HG03460 (cell line): ENCODE measurements at regions not wholly inside any gene's neighbourhood (a gene's known extent, or its start where the extent isn't known, plus 50 kb on each side); places are given as distances from the start of the nearest gene placed in this dataset.
"Not testable (repeated sequence)": the region's sequence is repeated elsewhere in the genome, so short reads cannot be mapped to it uniquely, and the experiment has no call there.

Experiments
- ATAC-seq: cut with Tn5 transposase; IDR thresholded peaks from one replicate; pipeline ENCODE4 v1.9.1; 2021; ENCODE audit not compliant: unreplicated experiment

DNA sequence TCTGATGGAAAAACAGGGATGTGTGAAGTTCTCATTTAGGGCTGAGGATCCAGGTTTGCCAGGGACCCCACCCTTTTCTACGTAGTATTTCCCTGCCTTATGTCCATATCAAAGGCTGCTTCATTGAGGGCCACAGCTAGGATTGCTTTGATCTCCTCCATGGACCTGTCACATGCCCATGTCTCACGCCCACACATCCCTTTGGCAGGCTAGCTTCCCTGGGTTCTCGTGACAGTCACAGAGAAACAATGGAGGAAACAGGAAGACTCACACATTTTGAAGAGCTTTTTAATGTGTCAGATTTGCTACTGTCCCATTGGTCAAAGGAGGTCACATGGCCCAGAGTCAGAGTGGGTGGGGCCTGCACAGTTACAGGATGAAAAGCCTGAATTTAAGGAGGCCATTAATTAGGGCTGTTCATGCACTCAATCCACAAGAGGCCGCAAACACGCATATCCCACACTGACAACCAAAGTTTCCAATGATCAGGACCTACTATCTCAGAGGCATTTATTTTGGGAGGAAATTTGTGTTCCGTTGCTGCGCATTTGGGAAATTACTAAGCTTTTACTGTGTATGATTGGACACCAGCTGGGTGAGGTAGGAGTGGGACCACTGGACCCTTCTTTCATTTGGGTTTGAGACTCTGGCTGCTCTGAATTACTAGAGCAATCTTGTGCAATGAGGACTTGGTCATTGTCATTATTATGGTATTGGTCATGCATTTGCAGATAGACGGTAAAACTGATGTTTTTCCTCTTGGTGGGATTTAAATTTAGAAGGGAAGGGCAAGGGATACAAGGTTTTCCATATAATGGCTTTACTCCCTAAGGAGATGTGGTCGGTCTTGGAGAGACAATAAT, 266.2 kb downstream of the KTN1 start:
- no peak for ATAC-seq

DNA sequence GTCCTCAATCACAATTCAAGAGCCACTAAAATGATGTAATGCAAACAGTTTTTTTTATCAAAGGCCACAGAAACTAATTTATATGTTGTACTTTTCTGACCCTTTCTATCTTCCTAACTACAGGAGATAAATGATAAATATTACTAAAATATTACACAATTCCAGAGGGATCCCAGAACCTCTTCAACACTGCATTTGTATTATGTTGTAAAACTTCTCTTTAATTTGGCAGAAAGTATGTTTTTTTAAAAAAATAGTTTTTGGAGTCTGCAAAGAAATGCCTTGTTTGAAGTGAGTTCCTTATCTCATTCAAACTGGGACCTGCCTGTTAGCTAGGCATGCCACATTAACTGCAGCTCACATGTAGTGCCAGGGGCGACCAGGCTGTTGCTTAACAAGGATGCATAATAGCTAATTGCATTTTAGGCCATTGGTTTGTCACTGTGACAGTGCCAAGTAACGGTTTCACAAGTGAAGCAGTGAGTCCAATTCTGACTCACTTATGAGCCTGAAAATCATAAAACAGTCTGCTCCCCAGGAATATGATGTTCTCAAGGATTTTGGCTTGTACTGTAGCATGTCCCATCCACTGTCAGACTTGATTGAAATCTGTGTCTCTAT, 266.9 kb downstream of the KTN1 start:
- ATAC-seq: no peak

GRCh38 chr14:55847766-55848165, 267.8 kb downstream of the KTN1 start:
- ATAC-seq: no peak

DNA sequence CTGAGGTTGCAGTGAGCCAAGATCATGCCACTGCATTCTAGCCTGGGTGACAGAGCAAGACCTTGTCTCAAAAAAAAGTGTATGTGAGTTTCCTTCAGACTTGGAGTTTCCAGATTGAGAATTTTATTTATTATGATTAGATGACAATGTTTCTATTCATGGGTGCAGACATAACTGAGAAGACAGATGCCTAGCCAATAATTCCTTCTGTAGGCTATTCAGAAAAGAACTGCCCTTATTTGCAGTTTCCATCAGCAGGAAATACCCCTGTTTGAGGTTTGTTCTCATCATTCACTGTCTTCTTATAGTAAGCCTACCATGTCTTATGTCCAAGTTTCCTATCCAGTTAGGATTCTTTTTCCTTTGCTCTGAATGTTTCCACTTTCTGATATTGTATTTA, 269.0 kb downstream of the KTN1 start:
- ATAC-seq: no peak

DNA sequence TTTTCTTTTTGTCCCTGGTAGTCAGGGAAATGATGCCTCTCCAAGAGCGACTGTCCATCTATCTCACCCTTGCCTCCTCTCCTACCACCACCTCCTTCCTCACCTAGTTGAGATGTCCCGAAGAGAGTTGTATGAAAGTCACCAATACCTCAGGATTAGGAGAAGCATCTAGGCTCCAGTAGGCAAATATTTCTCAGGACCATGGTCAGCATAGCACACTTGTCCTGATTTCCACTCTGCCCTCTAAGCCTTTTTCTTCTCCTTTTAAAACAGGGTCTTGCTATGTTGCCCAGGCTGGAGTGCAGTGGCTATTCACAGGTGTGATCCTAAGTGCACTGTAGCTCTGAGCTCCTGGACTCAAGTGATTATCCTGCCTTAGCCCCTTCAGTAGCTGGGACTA, 268.4 kb upstream of the PELI2 start:
- ATAC-seq: no peak

- ATAC-seq: no peak
These were observed 267.4 kb upstream of the PELI2 start for GRCh38 chr14:55850825-55851241.

GRCh38 chr14:55851301-55851700, 266.9 kb upstream of the PELI2 start:
- ATAC-seq: no peak

DNA sequence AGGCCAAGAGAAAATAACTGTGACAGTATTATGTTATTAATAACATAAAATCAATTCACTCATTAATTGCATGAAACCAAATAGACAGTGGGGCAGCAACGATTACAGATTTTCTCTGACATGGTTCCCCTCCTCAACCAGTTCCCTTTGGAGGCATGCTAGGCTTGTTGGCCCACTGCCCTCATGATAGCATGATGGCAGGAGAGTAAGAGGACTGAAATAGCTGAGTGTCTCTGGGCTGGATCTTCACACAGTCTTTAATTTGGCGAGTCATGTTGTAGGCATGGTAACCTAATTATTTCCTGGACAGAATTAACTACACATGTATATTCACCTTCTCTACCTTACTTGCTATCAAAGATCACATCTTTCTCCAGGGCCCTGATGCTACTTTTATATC, 266.2 kb upstream of the PELI2 start:
- ATAC-seq: no peak

GRCh38 chr14:55855751-55856150, 262.5 kb upstream of the PELI2 start:
- ATAC-seq: no peak

- no peak for ATAC-seq
These were observed 259.6 kb upstream of the PELI2 start for GRCh38 chr14:55858604-55859003.

DNA sequence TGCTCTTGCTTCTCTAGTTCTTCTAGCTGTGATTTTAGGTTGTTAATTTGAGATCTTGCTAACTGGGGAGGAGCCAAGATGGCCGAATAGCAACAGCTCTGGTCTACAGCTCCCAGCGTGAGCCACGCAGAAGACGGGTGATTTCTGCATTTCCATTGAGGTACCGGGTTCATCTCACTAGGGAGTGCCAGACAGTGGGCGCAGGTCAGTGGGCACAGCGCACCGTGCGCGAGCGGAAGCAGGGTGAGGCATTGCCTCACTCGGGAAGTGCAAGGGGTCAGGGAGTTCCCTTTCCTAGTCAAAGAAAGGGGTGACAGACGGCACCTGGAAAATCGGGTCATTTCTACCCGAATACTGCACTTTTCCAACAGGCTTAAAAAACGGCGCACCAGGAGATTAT, 256.6 kb upstream of the PELI2 start:
- ATAC-seq: not testable (repeated sequence)

DNA sequence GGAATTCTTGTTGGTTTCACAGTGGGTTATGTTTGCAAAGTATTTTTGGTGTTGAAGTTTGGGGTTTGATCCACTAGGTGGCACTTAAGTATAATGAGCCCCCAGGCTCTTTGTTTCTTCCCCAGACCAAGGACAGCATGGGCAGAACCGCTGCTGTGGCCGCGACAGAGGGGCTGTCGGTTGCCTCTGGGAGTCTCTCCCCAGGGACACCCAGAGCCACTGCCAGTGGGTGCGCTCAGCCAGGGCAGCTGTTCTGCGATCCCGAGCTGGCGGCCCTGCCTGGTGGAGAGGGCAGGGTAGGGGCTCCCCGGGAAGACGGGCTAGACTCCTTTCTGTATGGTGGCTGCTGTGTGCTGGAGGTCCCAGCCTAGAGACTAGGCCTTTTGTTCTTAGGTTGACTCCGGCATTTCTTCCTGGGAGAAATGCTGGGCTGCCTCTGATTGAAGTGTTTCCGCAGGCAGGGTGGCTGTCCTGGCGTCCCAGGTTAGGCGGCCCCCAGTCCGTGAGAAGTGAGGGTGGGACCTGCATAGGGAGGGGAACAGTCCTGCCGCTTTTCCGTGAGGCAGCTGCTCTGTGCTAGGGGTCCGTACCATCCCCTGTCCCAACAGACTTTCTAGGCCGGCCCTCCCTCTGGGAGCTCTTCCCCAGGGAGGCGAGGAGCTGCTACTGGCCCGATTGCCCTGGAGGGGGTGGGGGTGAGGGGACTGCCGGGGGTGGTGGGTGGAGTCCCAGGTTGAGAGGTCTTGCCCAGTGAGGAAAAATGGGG, 253.1 kb upstream of the PELI2 start:
- no peak for ATAC-seq

DNA sequence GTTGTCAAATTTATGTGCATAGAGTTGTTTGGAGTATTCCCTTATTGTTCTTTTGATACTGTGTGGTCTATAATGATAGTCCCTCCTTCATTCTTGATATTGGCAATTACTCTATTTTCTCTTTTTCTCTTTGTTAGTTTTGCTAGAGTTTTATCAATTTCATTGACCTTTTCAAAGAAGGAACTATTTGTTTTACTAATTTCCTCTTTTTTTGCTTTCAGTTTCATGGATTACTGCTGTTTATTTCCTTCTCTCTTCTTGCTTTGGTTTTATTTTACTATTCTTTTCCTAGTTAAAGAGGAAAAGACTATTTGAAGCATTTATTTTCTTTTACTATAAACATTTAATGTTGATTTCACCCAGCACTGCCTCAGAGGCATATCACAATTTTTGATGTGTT, 250.9 kb upstream of the PELI2 start:
- no peak for ATAC-seq

DNA sequence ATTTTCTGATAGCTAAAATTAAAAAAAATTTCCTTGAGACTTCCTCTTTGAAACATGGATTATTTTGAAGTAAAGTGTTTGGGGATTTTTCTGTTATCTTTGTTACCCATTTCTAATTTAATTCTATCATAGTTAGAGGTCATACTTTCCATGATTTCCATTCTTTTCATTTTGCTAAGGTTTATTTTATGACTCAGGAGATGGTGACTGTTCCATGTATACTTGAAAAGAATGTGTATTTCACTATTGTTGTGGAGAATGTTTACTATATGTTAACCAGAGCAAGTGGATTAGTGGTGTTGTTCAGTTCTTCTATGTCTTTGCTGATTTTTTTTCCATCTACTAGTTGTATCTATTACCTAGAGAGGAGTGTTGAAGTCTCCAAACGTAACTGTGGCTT, 250.5 kb upstream of the PELI2 start:
- ATAC-seq: no peak

- no peak for ATAC-seq
These were observed 248.7 kb upstream of the PELI2 start for GRCh38 chr14:55869397-55870049.

- ATAC-seq: no peak
These were observed 245.0 kb upstream of the PELI2 start for GRCh38 chr14:55873169-55873568.

- ATAC-seq: no peak
These were observed 243.4 kb upstream of the PELI2 start for GRCh38 chr14:55874785-55875184.

DNA sequence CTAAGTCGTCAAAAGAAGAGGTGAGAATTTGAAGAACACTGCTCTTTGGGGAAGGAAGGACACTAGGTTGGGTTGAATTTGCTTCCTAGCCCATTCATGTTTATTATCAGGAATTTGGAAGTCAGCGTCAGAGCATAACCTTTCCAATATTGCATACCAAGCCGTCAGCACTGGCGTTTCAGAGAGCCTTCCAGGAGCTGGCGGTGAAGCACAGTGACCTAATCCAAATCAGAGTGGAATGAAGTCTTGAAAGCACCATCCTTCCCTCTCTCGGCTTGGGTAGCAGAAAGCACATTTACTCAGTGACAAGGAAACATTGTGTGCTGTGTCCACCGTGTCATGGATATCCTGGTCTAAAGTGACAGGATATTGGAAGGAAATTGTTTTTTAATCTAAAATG, 240.3 kb upstream of the PELI2 start:
- no peak for ATAC-seq

DNA sequence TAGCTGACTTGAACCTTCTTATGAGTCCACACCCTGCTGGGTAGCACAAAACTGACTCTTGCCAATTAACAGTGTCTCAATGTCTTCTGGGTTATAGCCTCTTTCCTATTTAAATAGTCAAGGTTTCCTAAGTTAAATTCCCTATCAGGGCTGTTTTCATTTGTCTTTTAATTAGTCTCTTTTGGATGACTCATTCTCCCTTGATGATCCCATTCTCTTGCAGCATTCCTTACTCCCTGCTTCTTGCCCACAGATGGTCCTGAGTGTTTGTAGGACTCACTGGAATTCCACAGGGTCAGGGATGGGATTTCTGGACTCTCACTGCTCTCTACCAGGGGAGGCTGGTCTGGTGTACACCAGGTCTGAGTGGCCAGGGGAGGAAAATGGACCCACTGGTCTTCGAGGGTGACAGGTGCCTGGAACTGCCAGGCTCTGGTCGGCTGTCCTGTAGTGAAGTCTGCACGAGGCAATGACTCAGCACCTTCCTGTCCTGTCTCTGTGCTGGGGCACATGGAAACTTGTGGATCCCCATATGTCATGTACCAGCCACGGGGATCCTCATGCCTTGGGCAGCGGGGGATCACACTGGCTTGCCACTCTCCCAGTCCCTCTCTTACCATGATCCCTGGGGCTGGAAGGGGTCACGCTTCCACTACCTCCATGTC, 236.5 kb upstream of the PELI2 start:
- ATAC-seq: no peak

GRCh38 chr14:55884819-55885218, 233.4 kb upstream of the PELI2 start:
- ATAC-seq: no peak

DNA sequence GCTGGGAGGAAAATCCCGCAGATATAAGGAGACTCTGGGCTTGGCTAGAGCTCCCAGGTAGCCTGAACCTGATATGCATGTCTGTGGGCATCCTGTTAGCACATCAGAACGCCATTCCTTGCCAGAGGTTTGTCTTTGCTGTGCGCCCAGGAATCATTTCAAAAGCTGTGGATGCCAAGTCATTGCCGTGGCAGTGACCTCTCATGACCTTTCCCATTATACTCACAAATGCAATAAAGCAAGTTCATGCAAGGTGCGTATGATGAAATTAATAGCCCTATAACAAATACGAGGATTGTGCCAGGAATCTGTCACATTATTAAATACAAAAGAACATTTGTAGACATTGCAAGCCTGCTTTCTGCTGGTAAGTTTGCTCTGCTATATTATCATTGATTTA, 229.1 kb upstream of the PELI2 start:
- no peak for ATAC-seq
